GM12874 (cell line): ENCODE measurements at regions not wholly inside any gene's neighbourhood (a gene's known extent, or its start where the extent isn't known, plus 50 kb on each side); places are given as distances from the start of the nearest gene placed in this dataset.

Source experiments
- CTCF ChIP-seq: IDR thresholded peaks from 2 replicates; pipeline ENCODE4 v1.5.1; 2011; ENCODE audit warnings: low read depth, mild to moderate bottlenecking, control low read depth, low read length, moderate library complexity; ENCODE audit not compliant: insufficient read depth

GRCh38 chr14:21989090-21989489, 315.5 kb upstream of the OR4E1 start:
- TF ChIP-seq CTCF = no peak

DNA sequence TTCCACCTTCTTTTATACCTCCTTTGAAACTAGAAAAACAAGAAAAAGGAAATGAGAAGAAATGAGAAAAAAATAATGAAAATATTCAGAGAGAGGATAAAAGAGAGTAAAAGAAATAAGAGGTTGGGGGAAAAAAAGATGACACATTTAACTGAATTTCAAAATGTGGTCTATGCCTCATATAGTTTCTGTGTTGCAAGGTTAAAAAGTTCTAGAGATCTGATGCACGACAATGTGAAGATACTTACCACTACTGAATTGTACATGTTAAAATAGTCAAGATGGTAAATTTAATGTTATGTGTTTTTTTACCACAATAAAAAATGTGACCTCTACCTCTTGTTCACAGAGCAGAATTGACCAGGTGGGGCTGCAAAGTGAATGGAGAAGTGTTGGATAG, 314.8 kb upstream of the OR4E1 start:
- TF ChIP-seq CTCF = no peak

DNA sequence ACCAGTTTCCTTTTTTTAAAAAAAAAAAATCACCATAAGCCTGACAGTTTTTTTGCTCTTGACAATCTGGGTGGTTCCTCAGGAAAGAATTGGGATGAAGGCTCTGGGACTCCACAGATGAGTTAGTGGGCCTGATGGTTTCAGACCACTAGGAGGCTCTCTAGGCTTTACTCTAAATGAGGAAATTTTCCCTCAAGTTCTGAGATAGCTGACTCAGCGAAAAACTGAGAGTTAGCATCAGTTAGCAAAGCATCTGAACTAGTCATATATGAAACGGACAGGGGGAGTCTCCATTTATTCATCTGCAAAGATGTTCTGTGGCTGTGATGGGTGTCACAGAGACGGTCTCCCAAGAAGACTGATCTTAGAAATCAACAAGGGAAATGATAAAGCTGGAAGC, 314.3 kb upstream of the OR4E1 start:
- peak; percentile 31; the same call in 1 of the 2 replicates for TF ChIP-seq CTCF

DNA sequence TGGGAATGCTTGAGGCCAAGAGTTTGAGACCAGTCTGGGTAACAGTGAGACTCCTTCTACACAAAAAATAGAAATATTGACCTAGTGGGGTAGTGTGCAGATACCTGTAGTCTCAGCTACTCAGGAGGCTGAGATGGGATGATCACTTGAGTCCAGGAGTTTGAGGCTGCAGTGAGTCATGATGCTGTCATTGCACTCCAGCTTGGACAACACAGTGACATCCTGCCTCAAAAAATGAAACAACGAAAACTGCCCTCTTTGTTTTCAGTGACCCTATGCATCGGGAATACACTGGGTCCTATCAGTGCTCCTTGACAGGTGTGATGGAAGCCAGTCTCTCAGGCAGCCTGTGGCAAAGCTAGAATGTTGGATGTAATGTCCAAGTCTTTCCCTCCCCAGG, 311.5 kb upstream of the OR4E1 start:
- no peak for TF ChIP-seq CTCF

DNA sequence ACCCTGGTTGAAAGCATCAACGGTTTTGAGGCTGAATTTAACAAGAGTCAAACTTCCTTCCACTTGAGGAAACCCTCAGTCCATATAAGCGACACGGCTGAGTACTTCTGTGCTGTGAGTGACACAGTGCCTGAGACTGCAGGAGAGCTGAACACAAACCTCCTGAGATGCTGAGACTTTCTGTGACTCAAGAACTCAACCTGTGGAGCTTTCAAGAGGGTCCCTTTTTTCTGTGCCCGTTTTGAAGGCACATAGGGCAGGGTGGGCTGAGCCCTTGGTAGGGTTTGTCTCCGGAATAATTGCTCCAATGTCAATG, 305.3 kb upstream of the OR4E1 start:
- no peak for TF ChIP-seq CTCF

DNA sequence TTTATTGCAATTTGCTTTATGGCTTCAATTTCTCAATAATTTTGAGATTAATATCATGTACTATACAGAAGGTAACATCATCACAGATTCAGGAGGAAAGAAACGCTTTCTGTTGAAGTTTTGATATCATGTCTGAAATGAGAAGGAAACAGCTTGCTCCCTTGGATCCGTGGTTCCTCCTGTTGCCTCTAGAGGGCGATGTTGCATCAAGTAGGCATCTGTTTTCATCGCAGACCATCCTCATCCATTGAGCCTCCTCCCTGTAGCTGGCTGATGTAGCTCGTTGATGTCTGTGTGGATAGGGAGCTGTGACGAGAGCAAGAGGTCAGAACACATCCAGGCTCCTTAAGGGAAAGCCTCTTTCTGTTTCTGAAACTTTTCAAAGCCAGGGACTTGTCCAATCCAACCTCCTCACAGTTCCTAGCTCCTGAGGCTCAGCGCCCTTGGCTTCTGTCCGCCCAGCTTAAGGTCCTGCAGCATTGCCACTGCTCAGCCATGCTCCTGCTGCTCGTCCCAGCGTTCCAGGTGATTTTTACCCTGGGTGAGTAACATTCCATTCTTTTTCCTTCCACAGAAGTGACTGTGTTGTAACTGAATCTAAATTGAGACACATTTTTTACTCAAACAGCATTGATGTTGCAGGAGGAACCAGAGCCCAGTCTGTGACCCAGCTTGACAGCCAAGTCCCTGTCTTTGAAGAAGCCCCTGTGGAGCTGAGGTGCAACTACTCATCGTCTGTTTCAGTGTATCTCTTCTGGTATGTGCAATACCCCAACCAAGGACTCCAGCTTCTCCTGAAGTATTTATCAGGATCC, 304.8 kb upstream of the OR4E1 start:
- TF ChIP-seq CTCF = peak; percentile 84

DNA sequence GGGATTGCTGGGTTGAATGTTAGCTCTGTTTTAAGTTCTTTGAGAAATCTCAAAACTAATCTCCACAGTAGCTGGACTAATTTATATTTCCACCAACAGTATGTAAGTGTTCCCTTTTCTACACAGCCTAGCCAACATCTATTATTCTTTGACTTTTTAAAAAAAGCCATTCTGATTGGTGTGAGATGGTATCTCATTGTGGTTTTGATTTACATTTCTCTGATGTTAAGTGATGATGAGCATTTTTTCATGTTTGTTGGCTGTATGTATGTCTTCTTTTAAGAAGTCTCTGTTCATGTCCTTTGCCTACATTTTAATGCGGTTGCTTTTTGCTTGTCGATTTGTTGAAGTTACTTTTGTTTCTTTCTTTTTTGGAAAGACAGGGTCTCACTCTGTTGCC, 301.1 kb upstream of the OR4E1 start:
- no peak for TF ChIP-seq CTCF
